ENCODE measurements at regions not wholly inside any gene's neighbourhood (a gene's known extent, or its start where the extent isn't known, plus 50 kb on each side); places are given as distances from the start of the nearest gene placed in this dataset.

DNA sequence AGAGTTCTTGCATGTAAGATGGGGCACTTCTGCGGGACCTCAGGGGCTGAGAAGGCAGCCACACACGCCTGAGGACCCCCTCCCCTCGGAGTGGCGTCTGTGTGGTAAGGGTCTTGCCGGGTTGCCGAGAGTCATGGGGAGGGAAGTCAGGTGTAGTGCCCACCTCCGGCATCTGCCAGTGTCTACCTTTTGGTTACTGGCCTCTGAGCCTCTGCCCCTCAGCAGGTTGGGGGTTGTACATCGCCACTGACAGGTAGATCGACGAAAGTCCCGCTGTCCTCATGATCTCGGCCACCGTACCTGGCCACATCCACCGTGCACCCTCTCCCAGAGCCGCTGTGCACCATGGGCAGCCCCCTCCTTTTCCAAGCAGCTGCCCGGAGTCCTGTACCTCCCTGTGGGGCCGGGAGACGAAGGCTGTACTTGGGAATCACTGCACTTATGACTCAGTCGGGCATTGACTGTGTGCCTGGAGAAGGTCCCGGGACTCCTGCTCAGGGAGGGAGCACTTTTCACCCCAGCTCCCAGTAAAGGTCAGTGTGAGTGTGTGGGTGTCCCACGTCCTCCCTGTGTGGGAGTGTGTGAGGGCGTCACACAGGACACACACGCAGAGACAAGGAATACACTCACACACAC lies 332.4 kb upstream of the MYT1L start:
- Histone ChIP-seq H3K9me3 (replicated peaks; ENCODE audit: control insufficient read depth, insufficient read depth, low read length) (no peaks in the 10 kb centered on the region; the same call in 2 of the 3 replicates), H4K20me1 (ENCODE audit: control insufficient read depth, insufficient read depth) (no peaks in the 10 kb centered on the region), H3K4me2 (ENCODE audit: control insufficient read depth, insufficient read depth) (no peak overlapping the region), H3K4me1 (ENCODE audit: control insufficient read depth, insufficient read depth, low read length) (no peaks in the 10 kb centered on the region), H3K27ac (ENCODE audit: control insufficient read depth, insufficient read depth) (no peak overlapping the region), H2AFZ (ENCODE audit: control insufficient read depth, low read depth, low read length) (no peak overlapping the region), H3K79me2 (ENCODE audit: control insufficient read depth, insufficient read depth, low read length) (no peaks in the 10 kb centered on the region), H3K36me3 (ENCODE audit: control insufficient read depth in 2 of 2, insufficient read depth in 2 of 2, low read length in 1 of 2) (no peaks in the 10 kb centered on the region), H3K9ac (ENCODE audit: control insufficient read depth, insufficient read depth, low read length) (no peak overlapping the region), H3K27me3 (replicated peaks in 1 of 2; ENCODE audit: control insufficient read depth in 2 of 2, insufficient read depth in 2 of 2, low read length in 1 of 2) (no peaks in the 10 kb centered on the region; a peak in 1 of 4 replicates), H3K4me3 (no peak overlapping the region)
- BruUV-seq (replicated peaks) = no TSS peak
- ChIA-PET POLR2A (no interaction called here), CTCF (no interaction called here), SMC1A (ENCODE audit: uncharacterized antibody, unreplicated experiment) (no interaction called here), RAD21 (ENCODE audit: unreplicated experiment) (no interaction called here)
- intact Hi-C loops (cut with micrococcal nuclease; ENCODE audit: unreplicated experiment) = no loop called here
- ATAC-seq (no peak), DNase-seq (ENCODE audit: low read depth, low spot score) (no peak), FAIRE-seq (no peak)
- 29% methylated on average over 20 of the region's 23 CpGs for WGBS (ENCODE audit: insufficient coverage, insufficient replicate concordance, low lambda C conversion rate, missing lambda C conversion rate)
- TF ChIP-seq SRF (IDR thresholded peaks at IDR 0.05; ENCODE audit: low read depth in 2 of 2, low read length in 2 of 2) (no peak), CREB1 (IDR thresholded peaks at IDR 0.05; ENCODE audit: low read depth) (no peak), NFYB (IDR thresholded peaks at IDR 0.05; ENCODE audit: insufficient read depth, low read depth, low read length) (no peak), SP1 (IDR thresholded peaks at IDR 0.05; ENCODE audit: low read depth, low read length) (no peak), JUND (IDR thresholded peaks at IDR 0.05; ENCODE audit: low read depth, low read length) (no peak), IKZF2 (IDR thresholded peaks at IDR 0.05) (no peak), NR2C1 (IDR thresholded peaks at IDR 0.05) (no peak), ESRRA (IDR thresholded peaks at IDR 0.05; ENCODE audit: low read length) (no peak)
- TF ChIP-seq, protein P1, sequence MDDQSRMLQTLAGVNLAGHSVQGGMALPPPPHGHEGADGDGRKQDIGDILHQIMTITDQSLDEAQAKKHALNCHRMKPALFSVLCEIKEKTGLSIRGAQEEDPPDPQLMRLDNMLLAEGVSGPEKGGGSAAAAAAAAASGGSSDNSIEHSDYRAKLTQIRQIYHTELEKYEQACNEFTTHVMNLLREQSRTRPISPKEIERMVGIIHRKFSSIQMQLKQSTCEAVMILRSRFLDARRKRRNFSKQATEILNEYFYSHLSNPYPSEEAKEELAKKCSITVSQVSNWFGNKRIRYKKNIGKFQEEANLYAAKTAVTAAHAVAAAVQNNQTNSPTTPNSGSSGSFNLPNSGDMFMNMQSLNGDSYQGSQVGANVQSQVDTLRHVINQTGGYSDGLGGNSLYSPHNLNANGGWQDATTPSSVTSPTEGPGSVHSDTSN (IDR thresholded peaks at IDR 0.05; ENCODE audit: insufficient replicate concordance, low read depth, low read length) = no peak
- in situ Hi-C loops (cut with MboI) = no loop called here

All from GM12878 (cell line).